ENCODE measurements at regions not wholly inside any gene's neighbourhood (a gene's known extent, or its start where the extent isn't known, plus 50 kb on each side); places are given as distances from the start of the nearest gene placed in this dataset.

GRCh38 chr7:114297121-114297520, 117.5 kb upstream of the FOXP2 start:
- no peak for DNase-seq (ENCODE audit: low read depth)
- TF ChIP-seq, protein P1, sequence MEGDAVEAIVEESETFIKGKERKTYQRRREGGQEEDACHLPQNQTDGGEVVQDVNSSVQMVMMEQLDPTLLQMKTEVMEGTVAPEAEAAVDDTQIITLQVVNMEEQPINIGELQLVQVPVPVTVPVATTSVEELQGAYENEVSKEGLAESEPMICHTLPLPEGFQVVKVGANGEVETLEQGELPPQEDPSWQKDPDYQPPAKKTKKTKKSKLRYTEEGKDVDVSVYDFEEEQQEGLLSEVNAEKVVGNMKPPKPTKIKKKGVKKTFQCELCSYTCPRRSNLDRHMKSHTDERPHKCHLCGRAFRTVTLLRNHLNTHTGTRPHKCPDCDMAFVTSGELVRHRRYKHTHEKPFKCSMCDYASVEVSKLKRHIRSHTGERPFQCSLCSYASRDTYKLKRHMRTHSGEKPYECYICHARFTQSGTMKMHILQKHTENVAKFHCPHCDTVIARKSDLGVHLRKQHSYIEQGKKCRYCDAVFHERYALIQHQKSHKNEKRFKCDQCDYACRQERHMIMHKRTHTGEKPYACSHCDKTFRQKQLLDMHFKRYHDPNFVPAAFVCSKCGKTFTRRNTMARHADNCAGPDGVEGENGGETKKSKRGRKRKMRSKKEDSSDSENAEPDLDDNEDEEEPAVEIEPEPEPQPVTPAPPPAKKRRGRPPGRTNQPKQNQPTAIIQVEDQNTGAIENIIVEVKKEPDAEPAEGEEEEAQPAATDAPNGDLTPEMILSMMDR (IDR thresholded peaks at IDR 0.05; ENCODE audit: insufficient read depth, low read length, poor library complexity, severe bottlenecking): no peak
- no peaks in the 10 kb centered on the region for H3K27me3 ChIP-seq (ENCODE audit: control insufficient read depth, insufficient read depth, low read length)
- no peaks in the 10 kb centered on the region for H3K36me3 ChIP-seq (ENCODE audit: control insufficient read depth, insufficient read depth, low read length)
- no peak overlapping the region for H3K4me3 ChIP-seq (ENCODE audit: low read depth, low read length)

DNA sequence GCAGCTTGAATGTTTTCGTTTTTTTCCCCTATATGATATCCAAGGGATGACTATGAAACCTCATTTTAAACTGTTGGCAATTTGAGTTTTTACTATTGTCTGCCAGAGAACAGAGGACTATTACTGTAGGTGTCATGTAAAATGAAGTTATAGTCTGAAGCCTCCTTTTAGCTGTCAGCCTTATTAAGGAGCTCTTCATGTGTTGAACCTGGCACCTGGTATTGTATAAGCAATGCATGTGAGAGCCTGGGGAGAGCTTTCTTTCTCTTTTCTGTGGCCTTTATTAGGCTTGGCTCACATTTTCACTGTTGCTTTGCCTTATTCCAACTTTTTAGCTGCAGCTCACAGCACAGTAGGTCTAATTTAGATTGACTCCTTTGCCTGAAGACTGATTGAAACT, 119.1 kb upstream of the FOXP2 start:
- H3K27me3 ChIP-seq (ENCODE audit: control insufficient read depth, insufficient read depth, low read length): no peaks in the 10 kb centered on the region
- TF ChIP-seq, protein P1 (IDR thresholded peaks at IDR 0.05; ENCODE audit: insufficient read depth, low read length, poor library complexity, severe bottlenecking): no peak
- H3K4me3 ChIP-seq (ENCODE audit: low read depth, low read length): no peak overlapping the region
- DNase-seq (ENCODE audit: low read depth): no peak
- H3K36me3 ChIP-seq (ENCODE audit: control insufficient read depth, insufficient read depth, low read length): no peaks in the 10 kb centered on the region

DNA sequence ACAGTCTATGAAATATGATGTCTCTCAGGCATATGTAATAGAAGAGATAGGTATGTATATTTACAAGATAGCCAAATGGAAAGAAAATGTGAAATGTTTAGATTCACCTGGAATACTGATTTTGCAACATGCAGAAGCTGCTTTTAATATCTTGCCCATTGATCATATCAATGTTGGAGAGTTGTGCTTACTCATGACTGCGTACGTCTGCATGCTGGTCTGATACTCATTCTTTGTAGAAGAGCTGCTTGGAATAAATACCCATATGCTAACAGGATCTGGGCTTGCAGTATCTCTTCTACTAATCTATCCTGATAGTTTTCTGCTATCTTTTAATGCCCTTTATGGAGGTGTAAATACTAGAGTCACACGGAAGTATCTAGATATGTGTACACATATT, 120.6 kb upstream of the FOXP2 start:
- no peaks in the 10 kb centered on the region for H3K27me3 ChIP-seq (ENCODE audit: control insufficient read depth, insufficient read depth, low read length)
- H3K4me3 ChIP-seq (ENCODE audit: low read depth, low read length): no peak overlapping the region
- H3K36me3 ChIP-seq (ENCODE audit: control insufficient read depth, insufficient read depth, low read length): no peaks in the 10 kb centered on the region
- TF ChIP-seq, protein P1 (IDR thresholded peaks at IDR 0.05; ENCODE audit: insufficient read depth, low read length, poor library complexity, severe bottlenecking): no peak
- no peak for DNase-seq (ENCODE audit: low read depth)

GRCh38 chr7:114293289-114294012, 121.2 kb upstream of the FOXP2 start:
- no peaks in the 10 kb centered on the region for H3K27me3 ChIP-seq (ENCODE audit: control insufficient read depth, insufficient read depth, low read length)
- H3K36me3 ChIP-seq (ENCODE audit: control insufficient read depth, insufficient read depth, low read length): no peaks in the 10 kb centered on the region
- H3K4me3 ChIP-seq (ENCODE audit: low read depth, low read length): no peak overlapping the region
- TF ChIP-seq, protein P1 (IDR thresholded peaks at IDR 0.05; ENCODE audit: insufficient read depth, low read length, poor library complexity, severe bottlenecking): no peak
- DNase-seq (ENCODE audit: low read depth): no peak

GRCh38 chr7:114279901-114280300, 134.7 kb upstream of the FOXP2 start:
- Histone ChIP-seq H3K36me3 (ENCODE audit: control insufficient read depth, insufficient read depth, low read length) (no peaks in the 10 kb centered on the region), H3K4me3 (ENCODE audit: low read depth, low read length) (no peak overlapping the region), H3K27me3 (ENCODE audit: control insufficient read depth, insufficient read depth, low read length) (no peaks in the 10 kb centered on the region)
- TF ChIP-seq, protein P1 (IDR thresholded peaks at IDR 0.05; ENCODE audit: insufficient read depth, low read length, poor library complexity, severe bottlenecking): no peak
- DNase-seq (ENCODE audit: low read depth): no peak

- no peak for DNase-seq (ENCODE audit: low read depth)
- TF ChIP-seq, protein P1 (IDR thresholded peaks at IDR 0.05; ENCODE audit: insufficient read depth, low read length, poor library complexity, severe bottlenecking): no peak
- no peak overlapping the region for H3K4me3 ChIP-seq (ENCODE audit: low read depth, low read length)
- H3K27me3 ChIP-seq (ENCODE audit: control insufficient read depth, insufficient read depth, low read length): no peaks in the 10 kb centered on the region
- no peaks in the 10 kb centered on the region for H3K36me3 ChIP-seq (ENCODE audit: control insufficient read depth, insufficient read depth, low read length)
These were observed 141.4 kb upstream of the FOXP2 start for GRCh38 chr7:114273218-114273617.
